NB4 (cell line): ENCODE measurements at regions not wholly inside any gene's neighbourhood (a gene's known extent, or its start where the extent isn't known, plus 50 kb on each side); places are given as distances from the start of the nearest gene placed in this dataset.

Experiments
- CTCF ChIP-seq: IDR thresholded peaks from one replicate; pipeline ENCODE4 v1.5.1; 2012; ENCODE audit warnings: low read depth, low read length
- MYC ChIP-seq: IDR thresholded peaks from 2 replicates; pipeline ENCODE4 v1.6.1; 2011; ENCODE audit warnings: low read depth, low read length
- POLR2A ChIP-seq: IDR thresholded peaks from 2 replicates; pipeline ENCODE4 v1.6.1; 2011; ENCODE audit warnings: mild to moderate bottlenecking; ENCODE audit not compliant: insufficient read length; ENCODE audit errors: extremely low read depth

- TF ChIP-seq CTCF (no peak), POLR2A (no peak), MYC (no peak)
These were observed 218.7 kb upstream of the PELI2 start for GRCh38 chr14:55899531-55899930.
